NCI-H1417 treated with DMSO at 0.1 percent for 48 hours (cell line): ENCODE measurements at regions not wholly inside any gene's neighbourhood (a gene's known extent, or its start where the extent isn't known, plus 50 kb on each side); places are given as distances from the start of the nearest gene placed in this dataset.
"Not testable (repeated sequence)": the region's sequence is repeated elsewhere in the genome, so short reads cannot be mapped to it uniquely, and the experiment has no call there.

Experiments
- DNase-seq: peaks from one replicate; lab custom pipeline; 2025; lab: John Stamatoyannopoulos, UW

DNA sequence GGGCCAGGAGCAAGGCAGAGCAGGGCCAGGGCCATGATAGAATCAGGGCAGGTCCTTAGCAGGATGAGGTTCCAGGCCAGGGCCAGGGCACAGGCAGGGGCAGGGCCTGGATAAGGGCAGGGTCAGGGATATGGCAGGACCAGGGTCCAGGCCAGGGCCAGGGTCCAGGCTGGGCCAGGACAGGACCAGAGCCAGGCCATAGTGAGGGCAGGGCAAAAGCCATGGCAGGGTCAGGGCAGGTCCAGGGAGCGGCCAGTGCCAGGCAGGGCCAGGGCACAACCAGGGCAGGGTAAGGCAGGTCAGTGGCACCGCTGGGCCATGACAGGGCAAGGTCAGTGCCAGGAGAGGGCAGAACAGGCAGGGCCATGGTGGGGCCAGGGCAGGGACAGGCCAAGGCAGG, 152.2 kb downstream of the LIPI start:
- DNase-seq = no peak

DNA sequence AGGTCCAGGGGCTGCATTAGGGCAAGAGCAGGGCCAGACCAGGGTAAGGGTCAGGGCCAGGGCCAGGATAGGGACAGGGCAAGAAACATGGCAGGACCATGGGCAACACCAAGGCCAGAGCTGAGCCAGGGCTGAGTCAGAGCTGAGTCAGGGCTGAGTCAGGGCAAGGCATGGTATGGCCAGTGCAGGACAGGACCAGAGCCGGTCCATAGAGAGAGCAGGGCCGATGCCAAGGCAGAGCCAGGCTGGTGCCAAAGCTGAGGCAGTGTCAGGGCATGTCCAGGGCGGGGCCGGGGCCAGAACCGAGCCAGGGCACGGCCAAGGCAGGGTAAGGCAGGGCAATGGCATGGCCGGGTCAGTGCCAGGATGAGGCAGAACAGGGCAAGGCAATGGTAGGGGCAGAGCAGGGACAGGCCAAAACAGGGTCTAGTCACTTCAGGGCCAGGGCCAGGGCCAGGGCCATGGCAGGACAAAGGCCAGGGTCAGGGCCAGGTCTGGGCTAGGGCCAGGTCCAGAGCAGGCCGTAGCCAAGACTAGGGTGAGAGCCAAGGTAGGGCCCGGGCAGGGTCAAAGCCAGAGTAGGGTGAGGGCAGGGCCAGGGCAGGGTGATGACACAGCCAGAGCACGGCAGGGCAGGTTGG, 152.8 kb downstream of the LIPI start:
- not testable (repeated sequence) for DNase-seq

DNA sequence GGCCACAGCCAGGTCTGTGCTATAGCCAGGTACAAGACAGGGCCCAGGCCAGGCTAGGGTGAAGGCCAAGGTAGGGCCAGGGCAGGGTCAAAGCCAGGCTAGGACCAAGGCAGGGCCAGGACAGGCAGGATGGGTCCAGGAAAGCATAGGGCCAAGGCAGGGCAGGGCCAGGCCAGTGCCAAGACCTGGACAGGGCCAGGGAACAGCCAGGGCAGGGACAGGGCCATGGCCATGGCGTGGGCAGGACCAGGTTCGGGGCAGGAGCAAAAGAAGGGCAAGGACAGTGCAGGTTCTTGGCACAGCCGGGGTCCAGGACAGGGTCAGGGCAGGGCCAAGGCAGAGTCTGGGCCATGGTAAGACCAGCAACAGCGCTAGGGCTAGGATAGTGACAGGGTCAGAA, 153.4 kb downstream of the LIPI start:
- no peak for DNase-seq

DNA sequence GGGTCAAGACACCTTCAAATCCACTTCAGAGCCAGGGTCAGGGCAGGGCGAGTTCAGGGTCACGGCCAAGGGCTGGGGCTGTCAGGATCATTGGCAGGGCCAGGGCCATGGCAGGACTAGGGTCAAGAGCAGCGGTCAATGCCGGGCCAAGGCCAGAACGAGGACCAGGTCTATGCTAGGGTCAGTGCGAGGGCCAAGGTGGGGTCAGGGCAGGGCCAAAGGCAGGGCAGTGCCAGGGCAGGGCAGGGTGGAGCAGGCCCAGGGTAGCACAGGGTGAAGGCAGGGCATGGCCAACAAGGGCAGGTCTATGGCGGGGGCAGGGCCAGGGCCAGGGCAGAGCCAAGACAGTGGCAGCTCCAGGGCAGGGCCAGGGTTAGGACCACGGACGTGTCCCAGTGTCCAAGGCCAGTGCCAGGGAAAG, 154.0 kb downstream of the LIPI start:
- DNase-seq = no peak

DNA sequence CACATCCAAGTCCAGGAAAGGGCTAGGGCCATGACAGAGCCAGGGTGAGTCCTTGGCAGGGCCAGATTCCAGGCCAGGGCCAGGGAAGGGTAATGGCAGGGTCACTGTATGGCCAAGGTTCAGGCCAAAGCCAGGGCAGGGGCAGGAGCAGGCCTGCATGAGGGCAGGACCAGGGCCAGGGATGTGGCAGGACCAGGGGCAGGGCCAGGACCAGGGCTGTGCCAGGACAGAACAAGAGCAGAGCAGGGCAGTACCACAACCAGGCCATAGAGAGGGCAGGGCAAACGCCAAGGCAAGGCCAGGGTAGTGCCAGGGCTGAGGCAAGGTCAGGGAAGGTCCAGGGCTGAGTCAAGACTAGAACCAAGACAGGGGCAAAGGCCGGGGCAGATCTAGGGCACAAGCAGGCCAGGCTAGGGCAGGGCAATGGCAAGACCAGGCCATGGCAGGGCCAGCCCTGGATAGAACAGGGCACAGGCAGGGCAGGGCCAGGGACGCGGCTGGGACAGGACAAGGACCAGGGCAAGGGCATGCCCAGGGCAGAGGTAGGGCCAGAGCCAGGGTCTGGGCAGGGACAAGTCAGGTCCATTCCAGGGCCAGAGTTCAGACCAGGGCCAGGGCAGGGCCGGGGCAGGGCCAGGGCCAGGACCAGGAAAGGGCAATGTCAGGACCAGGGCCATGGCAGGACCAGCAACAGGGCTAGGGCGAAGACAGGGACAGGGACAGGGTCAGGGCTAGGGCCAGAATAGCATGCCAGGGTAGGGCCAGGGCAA, 154.8 kb downstream of the LIPI start:
- not testable (repeated sequence) for DNase-seq

DNA sequence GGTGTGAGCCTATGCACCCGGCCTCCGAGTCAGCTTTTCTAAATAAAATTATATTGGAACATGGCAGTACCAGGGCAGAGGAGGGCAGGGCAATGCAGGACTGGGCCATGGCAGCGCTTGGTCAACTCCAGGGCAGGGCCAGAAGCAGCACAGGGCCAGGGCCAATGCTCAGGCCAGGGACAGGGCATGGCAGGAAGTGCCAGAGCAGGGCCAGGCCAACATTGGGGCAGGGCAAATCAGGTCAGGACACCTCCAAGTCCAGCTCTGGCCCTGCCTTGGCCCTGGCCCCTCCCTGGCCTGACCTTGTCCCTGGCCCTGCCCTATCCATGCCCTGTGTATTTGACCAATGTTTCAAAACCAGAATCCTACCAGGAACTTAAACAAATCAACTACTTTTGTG, 156.1 kb downstream of the LIPI start:
- DNase-seq = no peak

DNA sequence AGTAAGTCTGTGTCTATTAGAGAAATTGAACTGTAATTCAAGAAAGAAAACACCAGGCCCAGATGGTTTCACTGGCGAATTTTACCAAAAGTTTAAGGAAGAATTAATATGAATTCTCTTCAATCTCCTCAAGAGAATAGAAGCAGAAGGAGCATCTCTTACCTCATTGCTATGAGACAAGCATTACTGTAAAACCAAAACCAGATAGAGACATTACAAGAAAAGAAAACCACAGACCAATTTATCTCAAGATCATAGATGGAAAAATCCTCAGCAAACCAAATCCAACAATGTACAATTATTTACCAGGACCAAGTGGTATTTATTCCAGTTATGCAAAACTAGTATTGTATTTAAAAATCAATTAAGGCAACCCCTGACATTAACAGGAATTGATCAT, 160.6 kb downstream of the LIPI start:
- DNase-seq = no peak

DNA sequence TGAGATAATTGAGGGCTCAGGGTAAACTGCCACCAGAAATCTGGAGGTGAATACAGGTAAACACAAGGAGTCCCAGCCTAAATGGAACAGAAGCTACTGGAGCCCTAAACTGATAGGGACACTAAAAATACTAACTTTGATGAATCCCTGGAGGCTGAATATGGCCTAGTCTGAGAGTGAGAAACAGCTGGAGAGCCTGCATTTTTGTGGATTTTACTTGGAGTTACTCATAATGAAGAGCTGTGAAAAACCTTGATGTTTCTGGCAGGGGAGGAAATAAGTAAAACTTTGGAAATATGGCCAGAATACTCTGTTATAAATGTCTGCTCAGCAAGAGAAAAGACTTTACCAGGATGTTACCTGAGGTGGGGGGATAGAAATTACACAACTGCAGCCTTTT, 164.4 kb downstream of the LIPI start:
- DNase-seq = no peak

DNA sequence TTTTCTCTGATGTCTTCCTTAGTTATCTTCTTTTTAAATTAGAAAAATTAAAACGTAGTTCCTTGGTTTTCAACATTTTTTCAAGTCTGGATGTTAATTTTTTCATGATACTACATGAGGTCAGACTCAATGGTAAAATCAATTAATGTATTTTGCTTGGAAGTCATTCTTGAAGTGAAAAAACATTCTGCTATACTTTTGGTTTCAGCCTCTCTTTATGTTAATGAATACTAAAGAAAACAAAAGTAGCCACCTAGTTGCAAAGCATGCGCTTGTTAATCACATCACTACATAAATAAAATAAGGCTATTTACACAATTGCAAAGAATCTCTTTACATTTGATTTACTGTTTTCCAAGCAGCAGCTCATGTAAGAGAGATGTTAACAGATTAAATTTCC, 170.4 kb downstream of the LIPI start:
- no peak for DNase-seq

DNA sequence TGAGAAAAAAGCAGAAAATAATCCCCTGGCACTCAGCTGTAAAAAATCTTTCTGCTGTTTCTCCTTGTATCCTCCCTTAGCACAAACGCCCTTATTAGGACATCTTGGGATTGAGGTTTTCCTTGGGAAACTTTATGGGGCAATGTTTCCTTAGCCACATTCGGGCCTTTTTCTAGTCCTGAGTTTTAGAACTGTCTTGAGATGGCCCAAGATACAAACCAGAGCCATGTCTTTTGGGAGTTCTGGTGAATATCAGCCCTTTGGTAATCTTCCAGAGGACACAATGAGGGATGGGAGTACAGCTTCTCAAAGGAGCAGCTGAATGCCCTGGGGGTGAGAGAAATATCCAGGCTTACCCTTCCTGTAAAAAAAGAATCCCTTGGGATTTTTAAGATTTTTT, 182.1 kb downstream of the LIPI start:
- DNase-seq = not testable (repeated sequence)

DNA sequence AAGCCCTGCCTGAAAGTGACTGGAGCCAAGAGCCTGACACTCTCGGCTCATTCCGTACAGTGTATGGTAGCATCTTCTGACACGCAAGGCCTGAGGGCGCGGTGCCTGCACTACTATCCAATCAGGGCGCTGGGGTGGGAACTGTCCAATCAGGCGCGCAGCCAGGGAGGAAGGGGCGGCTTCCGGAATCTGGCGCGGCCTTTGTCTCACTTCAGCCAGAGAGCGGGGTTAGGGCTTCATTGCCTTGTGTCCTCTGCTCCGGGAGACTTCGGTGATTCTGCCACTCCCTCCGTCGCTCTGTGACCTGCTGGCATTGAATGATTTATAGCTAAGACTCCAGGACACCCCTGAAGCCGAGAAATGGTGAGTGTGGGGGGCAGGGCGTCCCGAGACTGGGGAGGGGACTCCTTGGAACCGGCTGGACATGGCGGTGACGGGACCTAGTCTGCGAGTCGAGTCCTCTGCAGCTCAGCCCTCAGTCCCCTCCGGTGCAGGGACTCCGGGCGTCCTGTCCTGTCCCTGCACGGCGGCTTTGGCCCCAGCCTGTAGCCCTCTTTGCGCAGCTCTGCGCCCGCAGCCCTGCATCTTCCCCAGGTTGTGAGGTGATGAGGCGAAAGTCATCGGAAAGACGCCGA, 183.4 kb downstream of the LIPI start:
- DNase-seq = peak; percentile 88

DNA sequence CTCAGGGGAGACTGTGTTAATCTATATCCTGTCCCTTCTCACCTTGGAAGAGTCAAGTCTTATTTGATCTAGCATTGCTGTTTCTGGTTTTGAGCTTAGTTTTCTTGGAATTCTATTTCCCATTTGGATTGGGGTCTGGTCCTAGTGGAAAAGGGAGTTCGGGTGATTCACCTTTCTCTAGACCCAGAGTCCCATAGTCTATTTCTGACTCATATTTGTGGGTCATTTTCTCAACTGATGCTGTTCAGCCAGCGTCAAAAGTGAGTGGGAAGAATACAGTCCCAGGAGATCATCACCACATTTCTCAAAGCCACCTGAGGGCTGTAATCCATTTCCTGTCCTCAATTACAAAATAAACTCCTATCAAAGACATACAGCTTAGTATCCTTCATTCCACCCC, 190.6 kb downstream of the LIPI start:
- DNase-seq = not testable (repeated sequence)

DNA sequence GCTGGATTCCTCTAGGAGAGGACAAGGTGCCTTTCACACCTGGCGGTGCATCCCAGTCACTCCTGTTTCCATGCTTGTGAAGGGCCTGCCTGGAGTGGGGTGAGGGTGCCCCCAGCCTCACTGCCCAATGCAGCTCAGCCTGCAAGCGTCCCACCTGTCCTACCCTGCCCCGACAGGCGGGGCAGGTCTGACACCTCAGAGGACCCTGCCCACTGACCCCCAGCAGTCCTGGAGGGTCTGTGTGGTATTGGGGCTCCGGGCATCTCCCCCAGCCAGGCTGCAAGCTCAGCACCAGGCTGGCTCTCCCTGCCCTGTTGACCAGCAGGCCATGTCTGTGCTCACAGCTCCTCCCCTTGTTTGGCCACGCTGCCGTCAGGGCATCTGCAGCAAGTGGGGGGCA, 194.9 kb downstream of the LIPI start:
- not testable (repeated sequence) for DNase-seq

DNA sequence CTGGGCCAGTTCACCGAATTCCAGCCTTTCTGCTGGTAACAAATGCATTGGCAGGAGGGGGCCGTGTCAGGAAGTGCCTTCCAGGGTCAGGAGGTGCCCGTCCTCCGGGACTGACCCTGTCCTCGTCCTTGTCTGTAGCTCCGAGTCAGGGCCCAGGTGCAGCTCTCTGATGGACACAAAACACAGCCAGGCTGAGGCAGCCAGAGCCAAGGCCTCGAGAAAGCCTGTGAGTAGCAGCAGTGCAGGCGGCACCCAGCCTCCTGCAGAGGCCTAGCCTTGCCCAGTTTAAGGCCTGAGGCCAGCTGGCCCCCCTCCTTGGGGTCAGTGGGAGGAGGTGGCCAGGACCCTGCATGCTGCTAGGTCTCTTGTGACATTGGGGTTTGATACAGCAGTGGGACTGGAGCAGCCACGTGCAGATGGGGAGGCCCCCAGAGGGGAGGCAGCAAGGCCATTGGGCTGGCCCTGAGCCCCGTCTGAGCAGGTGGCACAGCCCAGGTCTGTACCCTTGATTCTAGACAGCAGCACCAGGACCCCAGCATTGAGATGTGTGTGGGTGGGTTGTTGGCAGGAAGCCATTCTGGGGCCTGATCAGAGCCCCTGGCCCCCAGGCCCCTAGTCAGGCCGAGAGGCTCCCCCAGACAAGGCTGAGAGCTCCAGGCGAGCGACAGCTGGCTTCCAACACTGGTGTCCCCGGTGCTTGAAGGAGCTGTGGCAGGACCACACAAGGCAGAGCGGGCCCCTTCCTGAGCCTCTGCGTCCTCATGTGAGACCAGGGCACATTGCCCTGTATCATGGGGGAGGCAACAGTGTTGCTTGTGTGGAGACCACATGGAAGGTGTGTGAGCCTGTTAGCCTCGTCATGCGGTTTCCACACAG, 196.9 kb downstream of the LIPI start:
- not testable (repeated sequence) for DNase-seq

DNA sequence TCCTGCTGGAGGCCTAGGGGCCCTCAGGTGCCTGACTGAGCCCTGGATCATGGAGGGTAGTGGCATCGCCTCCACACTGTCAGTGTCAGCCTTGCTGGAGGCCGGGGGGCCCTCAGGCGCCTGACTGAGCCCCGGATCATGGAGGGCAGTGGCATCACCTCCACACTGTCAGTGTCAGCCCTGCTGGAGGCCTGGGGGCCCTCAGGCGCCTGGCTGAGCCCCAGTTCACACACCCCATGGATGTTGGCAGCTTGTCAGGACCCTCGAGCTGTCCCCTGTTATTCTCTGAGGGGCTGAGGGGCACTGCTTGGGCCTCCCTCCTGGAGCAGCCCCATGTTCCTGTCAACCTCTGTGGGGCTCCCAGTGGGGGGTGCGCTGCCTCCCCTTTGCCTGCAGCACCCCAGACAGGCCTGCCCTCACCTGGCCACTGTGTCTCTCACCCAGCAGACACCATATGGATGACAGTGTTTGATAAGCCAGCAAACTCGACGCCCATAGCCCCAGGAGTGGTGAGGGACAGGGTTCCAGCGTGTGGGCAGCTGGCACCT, 197.6 kb downstream of the LIPI start:
- DNase-seq = no peak

DNA sequence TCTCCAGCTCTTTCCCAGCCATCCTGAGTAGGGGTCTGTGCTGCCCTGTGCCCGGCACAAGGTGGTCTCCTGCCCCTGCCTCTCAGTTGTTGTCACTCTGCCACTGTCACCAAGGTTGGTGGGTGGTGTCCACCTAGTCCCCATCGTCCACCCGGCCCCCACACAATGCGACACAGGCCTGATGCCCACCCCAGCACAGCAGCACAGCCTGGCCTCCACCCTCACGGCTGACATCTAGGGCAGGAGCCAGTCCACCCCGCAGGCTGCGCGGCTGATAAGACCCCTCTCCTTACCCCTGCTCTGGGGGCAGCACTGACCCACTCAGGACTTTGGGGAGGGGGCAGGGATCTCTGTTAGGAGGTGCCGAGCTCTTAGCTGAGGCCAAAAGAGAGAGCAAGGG, 198.3 kb downstream of the LIPI start:
- no peak for DNase-seq

DNA sequence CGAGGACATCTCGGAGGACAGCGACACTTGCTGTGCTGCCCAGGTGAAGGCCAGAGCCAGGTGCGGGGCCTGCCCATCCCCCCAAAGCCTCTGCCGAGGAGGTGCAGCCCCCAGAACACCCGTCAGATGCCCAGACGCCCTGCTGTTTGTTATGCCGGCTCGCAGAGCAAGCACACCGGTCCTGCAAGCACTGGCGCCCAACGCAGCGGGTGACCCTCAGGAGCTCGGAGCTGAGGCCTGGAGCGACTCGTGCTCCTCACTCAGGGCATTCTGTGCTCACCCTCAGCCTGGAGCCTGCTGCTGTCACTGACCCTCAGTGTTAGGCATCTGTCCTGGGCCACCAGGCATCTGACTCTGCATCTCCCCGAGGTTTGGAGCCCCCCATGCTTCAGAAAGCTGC, 199.0 kb downstream of the LIPI start:
- not testable (repeated sequence) for DNase-seq

DNA sequence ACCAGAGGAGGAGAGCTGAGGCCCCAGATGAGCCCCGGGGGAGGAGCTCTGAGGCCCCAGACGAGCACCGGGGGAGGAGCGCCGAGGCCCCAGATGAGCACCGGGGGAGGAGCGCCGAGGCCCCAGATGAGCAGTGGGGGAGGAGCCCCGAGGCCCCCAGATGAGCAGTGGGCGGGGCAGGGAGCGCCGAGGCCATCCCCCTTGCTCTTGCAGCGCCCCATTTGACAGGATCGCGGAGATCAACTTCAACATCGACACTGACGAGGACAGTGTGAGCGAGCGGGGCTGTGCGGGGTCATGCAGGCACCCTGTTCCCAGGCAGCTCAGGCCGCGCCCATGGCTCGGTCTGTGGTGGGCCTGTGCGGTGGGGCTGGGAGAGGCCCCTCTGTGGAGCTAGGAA, 199.6 kb downstream of the LIPI start:
- not testable (repeated sequence) for DNase-seq

DNA sequence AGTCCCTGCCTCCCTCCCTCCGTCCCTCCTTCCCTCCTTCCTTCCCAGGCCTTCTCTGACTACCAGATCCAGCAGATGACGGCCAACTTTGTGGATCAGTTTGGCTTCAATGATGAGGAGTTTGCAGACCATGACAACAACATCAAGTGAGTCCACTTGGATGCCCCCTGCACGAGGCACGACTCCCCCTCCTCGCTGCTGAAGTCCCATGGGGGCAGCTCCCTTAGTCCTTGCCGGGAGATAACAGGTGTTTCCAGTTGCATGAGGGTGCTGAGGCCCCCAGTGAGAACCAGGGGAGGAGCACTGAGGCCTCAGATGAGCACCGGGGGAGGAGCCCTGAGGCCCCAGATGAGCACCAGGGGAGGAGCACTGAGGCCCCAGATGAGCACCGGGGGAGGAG, 200.0 kb downstream of the LIPI start:
- DNase-seq = no peak

DNA sequence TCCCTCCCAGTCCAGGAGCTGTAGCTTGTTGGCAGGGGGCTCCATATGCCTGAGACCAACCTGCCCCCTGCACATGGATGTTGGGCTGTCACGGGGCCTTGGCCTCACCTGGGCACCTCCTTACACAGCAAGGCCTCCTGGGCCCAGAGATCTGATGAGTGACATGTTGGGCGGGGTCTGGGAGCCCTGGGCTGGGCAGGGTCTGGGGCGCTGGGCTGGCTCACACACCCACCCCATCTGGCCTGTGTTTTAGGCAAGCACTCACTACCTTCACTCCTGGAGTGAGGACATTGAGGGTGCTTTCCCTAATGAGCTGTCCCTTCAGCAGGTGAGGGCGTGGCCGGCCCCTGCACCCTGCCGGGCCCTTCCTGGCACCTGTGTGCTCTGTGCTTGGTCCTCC, 200.8 kb downstream of the LIPI start:
- DNase-seq = not testable (repeated sequence)

DNA sequence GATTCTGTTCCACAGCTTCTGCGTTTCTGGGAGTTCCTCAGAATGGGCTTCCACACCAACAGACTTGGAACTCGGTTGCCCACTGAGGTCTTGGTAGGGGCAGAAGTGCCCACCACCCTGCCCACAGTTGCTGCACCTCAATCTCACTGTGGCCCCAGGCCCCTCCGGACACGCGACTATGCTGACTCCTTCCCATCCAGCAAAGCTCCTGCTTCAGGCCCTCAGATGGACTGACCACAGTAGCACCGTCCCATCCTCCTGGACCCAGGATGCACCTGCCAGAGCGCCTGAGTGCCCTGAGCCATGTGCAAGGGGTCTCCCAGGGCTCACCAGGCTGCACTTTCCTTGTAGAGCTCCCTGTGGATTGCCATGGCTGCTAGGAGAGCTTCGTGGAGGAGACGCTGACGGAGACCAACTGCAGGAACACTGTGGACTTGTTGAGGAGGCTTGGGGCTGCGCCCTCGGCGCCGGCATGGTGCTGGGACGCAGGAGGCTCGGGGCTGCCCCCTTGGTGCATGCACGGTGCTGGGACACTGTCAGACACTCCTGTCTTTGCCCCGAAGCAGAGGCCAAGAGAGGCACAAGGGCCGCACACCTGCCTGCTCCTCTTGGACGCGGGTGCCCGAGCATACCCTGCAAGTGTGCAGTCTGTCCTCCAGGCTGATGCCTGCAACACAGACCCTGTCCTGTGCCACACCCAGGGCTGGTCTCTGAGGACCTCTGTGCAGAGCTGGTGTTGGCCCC, 201.3 kb downstream of the LIPI start:
- DNase-seq = not testable (repeated sequence)
